ENCODE measurements at regions not wholly inside any gene's neighbourhood (a gene's known extent, or its start where the extent isn't known, plus 50 kb on each side); places are given as distances from the start of the nearest gene placed in this dataset.

DNA sequence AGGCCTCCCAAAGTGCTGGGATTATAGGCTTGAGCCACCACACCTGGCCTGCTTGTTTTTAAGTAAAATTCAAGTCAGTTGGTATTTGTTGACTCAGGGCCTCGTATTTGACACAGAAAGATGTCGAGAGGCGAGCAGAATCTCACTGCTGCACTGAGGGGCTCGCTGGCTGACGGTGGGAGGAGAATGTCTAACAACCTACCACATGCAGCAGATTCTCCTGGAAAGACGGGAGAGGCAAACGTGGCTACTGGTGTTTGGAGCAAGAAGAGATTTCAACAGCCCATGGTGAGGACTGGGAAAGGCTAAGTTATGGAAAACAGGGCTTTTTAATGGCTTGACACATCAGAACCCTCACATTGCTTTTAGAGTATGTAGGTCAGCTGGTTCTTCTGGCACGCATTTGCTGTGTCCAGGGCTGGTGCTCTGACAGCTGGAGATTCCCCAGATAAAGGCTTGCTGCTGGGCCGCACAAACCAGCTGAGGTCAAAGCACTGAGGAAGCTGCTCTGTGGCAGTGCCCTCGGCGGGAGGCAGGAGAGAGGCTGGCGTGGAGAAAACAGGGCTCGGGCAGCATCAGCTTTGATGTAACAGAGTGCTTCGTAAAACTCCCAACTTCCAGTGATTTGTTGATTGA, 84.2 kb upstream of the FRMD1 start:
- Histone ChIP-seq H3K27ac (ENCODE audit: low read depth) (no peak overlapping the region), H3K4me1 (ENCODE audit: insufficient read depth) (no peaks in the 10 kb centered on the region), H3K36me3 (ENCODE audit: insufficient read depth) (no peaks in the 10 kb centered on the region), H3K4me3 (ENCODE audit: low read depth, low read length) (no peak overlapping the region)
- DNase-seq (ENCODE audit: extremely low spot score), result no peak
- WGBS, result 35% methylated on average over 14 of the region's 14 CpGs

DNA sequence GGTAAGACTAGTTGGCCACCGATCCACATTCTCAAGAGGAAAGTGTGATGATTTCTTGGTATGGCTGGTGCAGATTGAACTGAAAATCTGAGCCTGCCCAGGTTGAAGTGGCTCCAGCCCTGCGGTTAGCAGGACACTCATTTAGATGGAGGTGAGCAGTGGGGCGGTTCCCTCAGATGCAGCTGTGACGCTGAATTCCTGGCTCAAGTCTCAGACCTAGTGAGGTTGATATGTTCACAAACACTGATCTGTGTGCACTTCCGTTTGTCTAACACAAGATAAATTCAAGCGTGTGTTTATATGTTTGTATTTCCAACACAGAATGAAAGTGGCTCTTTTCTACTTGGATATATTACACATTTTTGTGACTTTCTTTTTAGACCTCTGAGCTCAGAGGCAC, 83.4 kb upstream of the FRMD1 start:
- DNase-seq (ENCODE audit: extremely low spot score), result no peak
- WGBS, result 78% methylated on average over 6 of the region's 6 CpGs
- H3K27ac ChIP-seq (ENCODE audit: low read depth), result no peak overlapping the region
- H3K4me1 ChIP-seq (ENCODE audit: insufficient read depth), result no peaks in the 10 kb centered on the region
- no peak overlapping the region for H3K4me3 ChIP-seq (ENCODE audit: low read depth, low read length)
- no peaks in the 10 kb centered on the region for H3K36me3 ChIP-seq (ENCODE audit: insufficient read depth)

DNA sequence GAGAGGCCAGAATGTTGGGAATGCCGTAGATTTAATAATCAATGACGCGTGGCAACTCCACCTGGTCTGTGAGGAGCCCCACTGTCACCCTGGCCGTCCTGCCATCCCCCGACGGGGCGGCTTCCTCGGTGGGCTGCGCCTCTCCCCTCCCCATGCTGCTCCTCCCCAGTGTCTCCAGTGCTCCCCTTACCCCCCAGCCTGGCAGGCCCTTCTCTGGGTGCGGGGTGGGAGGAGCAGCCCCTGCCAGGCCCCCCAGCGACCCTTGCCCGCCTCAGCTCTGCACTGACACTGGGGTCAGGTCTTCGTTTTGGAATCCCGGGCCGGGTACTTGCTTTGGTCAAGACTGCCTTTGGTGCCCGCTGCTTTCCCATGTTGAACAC, 82.3 kb upstream of the FRMD1 start:
- Histone ChIP-seq H3K4me1 (ENCODE audit: insufficient read depth) (no peaks in the 10 kb centered on the region), H3K4me3 (ENCODE audit: low read depth, low read length) (no peak overlapping the region), H3K27ac (ENCODE audit: low read depth) (no peak overlapping the region), H3K36me3 (ENCODE audit: insufficient read depth) (no peaks in the 10 kb centered on the region)
- WGBS, result 96% methylated on average over 16 of the region's 16 CpGs
- no peak for DNase-seq (ENCODE audit: extremely low spot score)

DNA sequence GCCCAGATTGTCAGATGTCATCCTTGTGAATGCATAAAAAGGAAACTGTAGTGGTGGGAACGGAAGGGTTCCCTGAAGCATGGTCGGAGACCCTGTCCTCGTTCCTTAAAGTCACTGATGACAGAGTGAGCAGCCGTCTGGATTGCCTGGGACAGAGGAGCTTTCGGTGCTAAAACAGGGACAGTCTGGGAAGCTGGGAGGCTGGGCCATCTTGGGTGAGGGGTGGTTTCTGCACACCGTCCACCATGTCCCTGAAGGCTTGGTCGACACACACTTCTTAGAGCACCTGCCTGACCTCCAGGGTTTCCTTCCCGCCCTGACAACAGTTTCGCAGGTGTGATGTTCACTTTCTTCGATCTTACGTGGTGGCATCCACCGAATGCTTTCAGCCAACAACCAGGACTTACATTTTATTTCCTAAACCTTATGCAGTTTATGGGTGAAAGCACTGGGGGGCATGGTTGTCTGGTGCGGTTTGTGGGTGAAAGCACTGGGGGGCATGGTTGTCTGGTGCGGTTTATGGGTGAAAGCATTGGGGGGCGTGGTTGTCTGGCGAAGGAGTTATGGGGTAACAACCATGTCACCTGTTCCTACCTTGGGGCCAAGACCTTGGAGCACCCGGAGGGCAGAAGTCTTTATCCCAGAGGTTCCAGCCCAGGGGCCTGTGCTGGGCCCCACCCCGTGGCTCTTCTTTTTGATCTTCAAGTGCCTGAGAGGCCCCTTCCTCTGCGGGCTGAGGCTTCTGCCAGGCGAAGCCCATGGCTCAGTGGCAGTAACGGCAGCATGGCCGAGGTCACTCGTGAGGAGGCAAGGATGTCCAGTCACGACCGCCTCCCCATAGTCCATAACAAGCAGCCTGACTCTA, 81.7 kb upstream of the FRMD1 start:
- WGBS, result 97% methylated on average over 25 of the region's 25 CpGs
- DNase-seq (ENCODE audit: extremely low spot score), result no peak
- H3K4me1 ChIP-seq (ENCODE audit: insufficient read depth), result no peaks in the 10 kb centered on the region

DNA sequence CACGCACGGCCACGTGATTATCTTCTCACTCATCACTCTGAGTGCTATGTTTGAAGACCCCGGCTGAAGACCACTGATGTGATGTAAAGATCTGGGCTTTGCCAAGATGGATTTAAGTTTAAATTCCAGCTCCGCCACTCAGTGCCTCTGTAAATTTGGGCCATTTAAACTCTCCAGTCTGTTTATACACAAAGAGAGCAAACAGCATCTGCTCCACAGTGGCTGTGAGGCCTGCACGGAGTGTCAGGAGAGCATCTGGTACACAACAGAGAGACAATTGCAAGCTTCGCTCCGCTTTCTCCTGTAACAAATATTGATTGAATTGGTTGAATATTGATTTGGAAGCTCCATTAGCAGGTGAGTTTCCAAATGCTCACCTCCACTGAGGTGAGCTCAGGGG, 80.5 kb upstream of the FRMD1 start:
- no peak overlapping the region for H3K27ac ChIP-seq (ENCODE audit: low read depth)
- DNase-seq (ENCODE audit: extremely low spot score), result no peak
- no peaks in the 10 kb centered on the region for H3K36me3 ChIP-seq (ENCODE audit: insufficient read depth)
- WGBS, result 82% methylated on average over 8 of the region's 8 CpGs
- H3K4me3 ChIP-seq (ENCODE audit: low read depth, low read length), result no peak overlapping the region
- H3K4me1 ChIP-seq (ENCODE audit: insufficient read depth), result no peaks in the 10 kb centered on the region

More for the DNA sequence above, 81.7 kb upstream of the FRMD1 start:
- Histone ChIP-seq H3K27ac (ENCODE audit: low read depth) (no peak overlapping the region), H3K4me3 (ENCODE audit: low read depth, low read length) (no peak overlapping the region), H3K36me3 (ENCODE audit: insufficient read depth) (no peaks in the 10 kb centered on the region)

DNA sequence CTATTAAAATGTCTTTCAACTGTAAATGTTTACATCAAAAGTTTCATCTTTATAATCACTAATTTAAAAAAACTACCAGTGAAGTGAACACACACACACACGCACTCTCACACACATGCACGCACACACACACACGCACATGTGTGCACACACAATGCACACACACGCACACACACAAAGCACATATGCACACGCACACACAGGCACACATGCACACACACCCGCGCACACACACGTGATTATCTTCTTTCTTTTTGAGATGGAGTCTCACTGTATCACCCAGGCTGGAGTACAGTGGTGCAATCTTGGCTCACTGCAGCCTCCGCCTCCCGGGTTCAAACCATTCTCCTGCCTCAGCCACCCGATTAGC, 80.0 kb upstream of the FRMD1 start:
- Histone ChIP-seq H3K36me3 (ENCODE audit: insufficient read depth) (no peaks in the 10 kb centered on the region), H3K4me1 (ENCODE audit: insufficient read depth) (no peaks in the 10 kb centered on the region), H3K4me3 (ENCODE audit: low read depth, low read length) (no peak overlapping the region), H3K27ac (ENCODE audit: low read depth) (no peak overlapping the region)
- WGBS, result 96% methylated on average over 11 of the region's 11 CpGs
- no peak for DNase-seq (ENCODE audit: extremely low spot score)

DNA sequence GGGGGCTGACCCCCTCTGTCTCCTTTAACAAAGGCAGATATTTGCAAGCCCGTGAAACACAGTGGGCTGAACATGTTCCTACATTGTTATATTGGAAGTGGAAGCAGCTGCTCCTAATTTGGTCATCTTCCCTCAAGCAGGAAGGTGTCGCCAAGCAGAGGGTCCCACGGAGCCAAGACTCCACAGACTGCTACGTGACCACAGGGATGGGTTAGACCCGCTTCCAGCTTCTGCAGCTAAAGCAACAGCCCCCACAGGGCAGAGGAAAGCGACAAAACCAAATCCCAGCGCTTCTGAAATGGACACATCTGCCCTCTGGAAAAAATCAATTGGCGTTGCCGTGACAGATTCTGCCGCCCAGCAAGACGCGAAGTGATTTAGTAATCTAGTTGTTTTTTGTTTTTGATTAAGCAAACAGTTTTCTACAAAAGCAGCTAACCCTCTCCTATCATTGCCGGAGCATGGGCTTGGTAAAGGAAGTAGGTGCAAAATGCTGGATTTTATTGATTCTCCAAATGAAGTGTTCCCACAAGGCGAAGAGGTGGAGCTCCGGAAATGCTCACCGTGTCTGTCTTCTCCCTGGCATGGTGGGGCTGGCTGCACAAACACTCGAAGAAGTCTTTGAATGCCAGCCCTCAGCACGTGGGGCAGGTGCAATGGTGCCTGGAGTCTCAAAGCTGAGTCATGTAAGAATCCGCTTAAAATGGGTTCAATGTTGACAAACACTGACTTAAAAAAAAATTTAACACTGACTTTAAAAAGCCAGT, 79.4 kb upstream of the FRMD1 start:
- H3K36me3 ChIP-seq (ENCODE audit: insufficient read depth), result no peaks in the 10 kb centered on the region
- DNase-seq (ENCODE audit: extremely low spot score), result no peak
- no peak overlapping the region for H3K4me3 ChIP-seq (ENCODE audit: low read depth, low read length)
- no peak overlapping the region for H3K27ac ChIP-seq (ENCODE audit: low read depth)
- 51% methylated on average over 19 of the region's 19 CpGs for WGBS
- no peaks in the 10 kb centered on the region for H3K4me1 ChIP-seq (ENCODE audit: insufficient read depth)

DNA sequence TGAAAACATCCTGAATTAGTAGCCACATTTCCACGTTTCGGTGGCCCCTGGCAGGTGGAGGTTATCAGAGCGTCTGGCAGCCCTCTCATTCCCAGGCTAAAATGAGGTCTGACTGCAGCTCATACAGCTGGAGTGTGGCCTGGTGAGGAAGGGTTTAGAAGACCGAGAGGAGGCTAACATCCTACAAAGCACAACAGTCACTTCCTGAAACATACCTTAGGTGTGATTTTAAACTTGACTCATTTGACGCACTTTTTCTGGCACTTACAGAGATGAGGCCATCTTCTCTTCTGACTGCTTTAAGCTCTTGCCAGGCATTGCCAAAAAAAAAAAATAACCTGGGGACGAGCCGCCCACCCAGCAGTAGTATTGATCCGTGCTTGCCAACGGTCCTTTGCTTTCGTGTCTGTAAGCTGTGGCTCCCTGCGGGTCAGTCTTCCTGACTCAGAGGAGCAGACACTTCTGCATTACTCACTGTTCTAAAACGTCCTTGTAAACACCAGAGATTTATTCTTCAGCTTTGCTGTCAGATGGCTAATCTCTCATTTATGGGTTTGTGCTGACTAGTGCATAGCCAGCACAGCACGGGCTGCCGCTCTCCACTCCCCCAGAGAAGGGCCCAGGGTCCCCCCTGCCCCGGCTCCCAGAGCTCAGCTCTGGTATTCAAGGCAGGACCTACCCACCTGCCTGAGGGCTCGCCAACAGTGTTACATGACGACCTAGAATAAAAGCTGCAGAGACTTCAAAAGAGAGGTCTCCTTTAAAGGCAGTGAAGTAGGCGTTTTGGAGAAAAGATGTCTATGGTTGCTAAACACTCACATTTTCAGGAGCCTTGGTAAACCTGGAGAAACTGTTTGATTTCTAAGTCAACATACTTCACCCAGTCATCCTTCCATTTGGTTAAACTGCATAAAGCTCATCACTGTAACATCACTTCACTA, 78.5 kb upstream of the FRMD1 start:
- Histone ChIP-seq H3K36me3 (ENCODE audit: insufficient read depth) (no peaks in the 10 kb centered on the region), H3K27ac (ENCODE audit: low read depth) (no peak overlapping the region), H3K4me3 (ENCODE audit: low read depth, low read length) (no peak overlapping the region), H3K4me1 (ENCODE audit: insufficient read depth) (no peaks in the 10 kb centered on the region)
- DNase-seq (ENCODE audit: extremely low spot score), result peak; percentile 80
- WGBS, result 15% methylated on average over 18 of the region's 18 CpGs

DNA sequence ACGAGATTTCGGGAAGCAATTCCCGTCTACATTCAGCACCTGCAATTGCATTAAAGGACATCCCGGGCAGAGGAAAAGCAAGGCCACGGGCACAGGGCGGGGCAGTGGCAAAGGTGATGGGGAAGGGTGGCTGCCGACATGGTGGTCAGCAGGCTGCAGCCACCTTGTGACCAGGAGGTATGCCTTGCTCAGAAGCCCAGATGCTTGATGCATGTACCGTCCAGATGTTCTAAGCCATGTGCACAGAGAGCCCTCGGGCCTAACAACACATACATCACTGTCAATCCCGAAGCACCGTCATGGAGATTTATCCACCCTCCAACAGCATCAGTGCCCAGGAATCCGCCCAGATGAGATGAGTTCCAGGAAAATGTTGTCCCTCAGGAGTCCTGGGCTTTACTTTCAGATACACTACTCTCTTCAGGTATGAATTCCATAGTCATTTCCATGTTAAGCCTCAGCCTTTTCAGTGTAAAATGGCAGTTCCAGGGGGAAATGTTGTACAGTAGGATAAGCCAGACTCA, 77.8 kb upstream of the FRMD1 start:
- H3K27ac ChIP-seq (ENCODE audit: low read depth), result no peak overlapping the region
- no peak for DNase-seq (ENCODE audit: extremely low spot score)

DNA sequence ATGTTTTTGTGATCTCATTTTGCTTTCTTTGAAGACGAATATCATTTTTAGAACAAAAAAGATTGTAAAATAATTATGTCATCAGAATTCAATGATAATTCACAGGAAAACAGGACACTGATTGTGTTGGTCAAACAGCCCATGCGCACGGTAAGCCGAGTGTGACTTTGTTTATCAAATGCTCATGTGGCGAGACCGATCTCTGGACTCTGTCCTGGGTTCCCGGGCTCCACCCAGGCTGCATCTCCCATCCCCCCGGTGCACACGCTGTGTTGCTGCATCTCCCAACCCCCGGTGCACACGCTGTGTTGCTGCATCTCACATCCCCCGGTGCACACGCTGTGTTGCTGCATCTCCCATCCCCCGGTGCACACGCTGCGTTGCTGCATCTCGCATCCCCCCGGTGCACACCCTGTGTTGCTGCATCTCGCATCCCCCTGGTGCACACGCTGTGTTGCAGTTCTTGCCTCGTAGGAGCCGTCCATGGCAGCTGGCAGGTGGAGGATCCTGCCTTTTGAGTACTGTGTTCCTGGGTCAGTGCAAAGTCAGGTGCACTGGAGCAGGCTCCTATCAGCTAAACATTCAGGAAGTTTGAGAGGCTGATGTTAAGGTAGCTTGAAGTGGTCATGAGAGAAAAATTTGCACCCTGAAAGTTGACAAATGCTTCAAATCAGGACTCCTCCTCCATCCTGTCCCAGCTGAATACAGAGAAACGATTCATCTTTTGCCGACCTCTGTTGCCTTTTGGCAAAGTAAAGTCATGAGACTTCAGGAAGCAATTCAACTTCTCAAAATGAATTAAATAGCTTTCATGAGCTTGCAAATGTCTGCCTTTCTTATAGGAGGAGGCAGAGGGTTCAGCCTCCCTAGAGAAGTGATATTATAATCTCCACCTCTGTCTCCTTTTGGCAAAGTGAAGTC, 77.1 kb upstream of the FRMD1 start:
- DNase-seq (ENCODE audit: extremely low spot score), result no peak
- Histone ChIP-seq H3K4me3 (ENCODE audit: low read depth, low read length) (no peak overlapping the region), H3K27ac (ENCODE audit: low read depth) (no peak overlapping the region), H3K4me1 (ENCODE audit: insufficient read depth) (no peaks in the 10 kb centered on the region), H3K36me3 (ENCODE audit: insufficient read depth) (no peaks in the 10 kb centered on the region)
- 92% methylated on average over 24 of the region's 24 CpGs for WGBS

More for the DNA sequence above, 77.8 kb upstream of the FRMD1 start:
- 85% methylated on average over 12 of the region's 12 CpGs for WGBS
- Histone ChIP-seq H3K4me3 (ENCODE audit: low read depth, low read length) (no peak overlapping the region), H3K36me3 (ENCODE audit: insufficient read depth) (no peaks in the 10 kb centered on the region), H3K4me1 (ENCODE audit: insufficient read depth) (no peaks in the 10 kb centered on the region)

DNA sequence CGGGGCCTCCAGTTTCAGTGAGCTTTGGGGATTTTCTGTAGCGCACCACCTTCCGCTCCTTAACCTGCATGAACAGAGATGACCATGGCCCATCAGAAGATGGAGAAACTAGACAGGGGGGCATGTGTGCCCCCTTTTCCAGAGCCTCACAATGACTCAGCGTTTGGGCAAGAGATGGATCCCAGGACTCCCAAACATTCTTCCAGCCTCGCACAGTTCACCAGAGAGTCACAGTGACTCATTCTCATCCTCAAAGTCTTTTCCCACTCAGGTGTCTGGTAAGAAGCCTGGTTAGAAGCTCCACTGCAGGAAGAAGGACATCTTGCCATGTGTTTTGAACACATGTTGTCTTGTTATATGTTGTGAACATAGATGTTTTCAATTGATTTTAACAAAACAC, 76.2 kb upstream of the FRMD1 start:
- 88% methylated on average over 5 of the region's 5 CpGs for WGBS
- Histone ChIP-seq H3K36me3 (ENCODE audit: insufficient read depth) (no peaks in the 10 kb centered on the region), H3K4me3 (ENCODE audit: low read depth, low read length) (no peak overlapping the region), H3K4me1 (ENCODE audit: insufficient read depth) (no peaks in the 10 kb centered on the region), H3K27ac (ENCODE audit: low read depth) (no peak overlapping the region)
- no peak for DNase-seq (ENCODE audit: extremely low spot score)

DNA sequence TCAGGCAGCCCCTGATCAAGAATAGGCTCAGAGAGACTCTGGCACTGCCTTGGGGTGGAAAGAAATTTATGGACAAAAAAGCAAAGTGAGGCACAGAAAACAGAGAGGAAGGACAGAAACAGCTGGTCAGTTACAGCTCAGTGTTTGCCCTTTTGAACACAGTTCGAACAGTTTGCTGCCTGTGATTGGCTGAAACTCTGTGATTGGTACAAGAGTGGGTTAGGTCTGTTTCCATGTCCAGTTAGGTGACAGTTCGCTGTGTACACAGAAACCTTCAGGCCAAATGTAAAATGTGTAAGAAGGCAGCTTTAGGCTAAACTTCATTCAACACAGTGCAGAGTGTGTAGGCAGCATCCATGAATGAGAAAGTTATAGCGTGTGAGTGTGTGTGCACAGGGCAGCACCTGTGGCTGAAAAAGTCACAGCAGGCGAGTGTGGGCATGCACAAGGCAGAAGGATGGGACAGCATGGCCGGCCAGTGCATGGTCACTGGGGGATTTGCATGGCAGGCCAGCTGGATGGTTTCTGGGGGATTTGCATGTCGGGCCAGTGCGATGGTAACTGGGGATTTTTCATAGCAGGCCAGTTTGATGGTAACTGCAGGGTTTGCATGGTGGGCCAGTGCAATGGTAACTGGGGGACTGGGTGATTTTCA, 75.4 kb upstream of the FRMD1 start:
- H3K36me3 ChIP-seq (ENCODE audit: insufficient read depth), result no peaks in the 10 kb centered on the region
- H3K4me3 ChIP-seq (ENCODE audit: low read depth, low read length), result no peak overlapping the region
- no peak overlapping the region for H3K27ac ChIP-seq (ENCODE audit: low read depth)
- DNase-seq (ENCODE audit: extremely low spot score), result no peak
- H3K4me1 ChIP-seq (ENCODE audit: insufficient read depth), result no peaks in the 10 kb centered on the region
- WGBS, result 91% methylated on average over 7 of the region's 7 CpGs
